Testis (tissue), 2 donors: ENCODE measurements at regions not wholly inside any gene's neighbourhood (a gene's known extent, or its start where the extent isn't known, plus 50 kb on each side); places are given as distances from the start of the nearest gene placed in this dataset.

ENCODE experiments used
- CTCF ChIP-seq, 3 experiments: fragments of 450-650 bp in 2 of 3; fragments of 200-600 bp in 1 of 3; sonication (generic) in 1 of 3; IDR thresholded peaks; one replicate each; pipeline ENCODE4 v1.5.1; 2016 to 2019; ENCODE audit warnings: antibody characterized with exemption in 3 of 3, mild to moderate bottlenecking in 2 of 3, moderate library complexity in 1 of 3
- POLR2A ChIP-seq: fragments of 450-650 bp; IDR thresholded peaks from one replicate; pipeline ENCODE4 v1.6.1; 2017; ENCODE audit warnings: antibody characterized with exemption, mild to moderate bottlenecking, moderate library complexity

GRCh38 chr20:60365064-60365666 lies 406.9 kb downstream of the CDH26 start:
- TF ChIP-seq CTCF (IDR thresholded peaks at IDR 0.05) (no peak), POLR2A (no peak)
